ENCODE measurements at regions not wholly inside any gene's neighbourhood (a gene's known extent, or its start where the extent isn't known, plus 50 kb on each side); places are given as distances from the start of the nearest gene placed in this dataset.

- FAIRE-seq, result no peak
- Histone ChIP-seq H2BK120ac (replicated peaks; ENCODE audit: low read depth, low read length) (no peak overlapping the region), H3K23me2 (ENCODE audit: low read depth, low read length) (no peaks in the 10 kb centered on the region), H3K4me1 (replicated peaks in 1 of 4; ENCODE audit: control insufficient read depth in 3 of 4, insufficient read depth in 4 of 4, low read length in 3 of 4) (no peaks in the 10 kb centered on the region), H2BK5ac (ENCODE audit: low read depth, low read length) (no peak overlapping the region), H3K4me2 (ENCODE audit: insufficient read depth in 1 of 2, low read depth in 2 of 2, low read length in 2 of 2) (no peak overlapping the region), H4K20me1 (replicated peaks in 1 of 2; ENCODE audit: control insufficient read depth in 1 of 2, insufficient read depth in 2 of 2, low read length in 2 of 2) (no peaks in the 10 kb centered on the region), H2BK15ac (ENCODE audit: low read length) (no peak overlapping the region), H4K8ac (ENCODE audit: extremely low read depth, insufficient read depth, low read length) (no peak overlapping the region), H3K56ac (replicated peaks; ENCODE audit: insufficient read length, low read depth, low read length) (no peak overlapping the region), H3K9me3 (ENCODE audit: insufficient read depth in 2 of 2, low read depth in 1 of 2, low read length in 1 of 2) (no peaks in the 10 kb centered on the region), H3K14ac (ENCODE audit: insufficient read length) (no peak overlapping the region), H2BK12ac (ENCODE audit: low read depth, low read length) (no peak overlapping the region), H2BK20ac (ENCODE audit: low read length) (no peak overlapping the region), H3K27me3 (replicated peaks in 1 of 4; ENCODE audit: control insufficient read depth in 3 of 4, extremely low read depth in 1 of 4, insufficient read depth in 3 of 4, low read length in 3 of 4) (no peaks in the 10 kb centered on the region), H3K23ac (ENCODE audit: insufficient read length) (no peak overlapping the region), H3K4me3 (ENCODE audit: extremely low read depth in 1 of 4, insufficient read depth in 2 of 4, low read depth in 3 of 4, low read length in 4 of 4) (no peak overlapping the region), H3K9ac (replicated peaks in 1 of 4; ENCODE audit: extremely low read depth in 1 of 4, low read depth in 3 of 4, low read length in 3 of 4) (no peak overlapping the region), H3K27ac (ENCODE audit: low read depth, low read length) (no peak overlapping the region), H3K4ac (replicated peaks; ENCODE audit: insufficient read length, low read depth, low read length) (no peak overlapping the region), H3K79me1 (ENCODE audit: low read depth, low read length) (no peaks in the 10 kb centered on the region), H3K79me2 (ENCODE audit: control insufficient read depth in 1 of 2, insufficient read depth in 2 of 2, low read length in 2 of 2) (no peaks in the 10 kb centered on the region), H3K36me3 (ENCODE audit: control insufficient read depth in 2 of 4, insufficient read depth in 4 of 4, low read length in 3 of 4) (no peaks in the 10 kb centered on the region), H3K18ac (ENCODE audit: extremely low read depth, low read length) (no peak overlapping the region), H4K91ac (replicated peaks; ENCODE audit: insufficient read length, low read length) (no peak overlapping the region), H2AK5ac (ENCODE audit: low read depth, low read length) (no peak overlapping the region), H2AFZ (ENCODE audit: low read length) (no peak overlapping the region), H4K5ac (ENCODE audit: insufficient read length, low read depth, low read length) (no peak overlapping the region)
- 92% methylated on average over 1 of the region's 1 CpG; no CpG with 5 or more reads in 1 of the 2 experiments for WGBS, 2 experiments (ENCODE audit: extremely low coverage in 1 of 2, insufficient coverage in 1 of 2, insufficient read length in 1 of 2, insufficient replicate concordance in 2 of 2, low coverage in 1 of 2, low lambda C conversion rate in 2 of 2, missing lambda C conversion rate in 1 of 2)
- ChIA-PET POLR2A (ENCODE audit: partially characterized antibody) (no interaction called here), CTCF (ENCODE audit: partially characterized antibody) (interaction anchor here (1.0 kb wide), 1 partner anchor 733 kb away, joined by 3 read pairs; no protein-coding TSS in a partner anchor)
- no peak for DNase-seq (ENCODE audit: low read depth in 1 of 2, low spot score in 2 of 2)
- TF ChIP-seq PHF8 (conservative IDR thresholded peaks at IDR 0.05; ENCODE audit: low read depth, low read length), result no peak
- no peak for TF ChIP-seq CHD1 (IDR thresholded peaks at IDR 0.05; ENCODE audit: low read depth, low read length)
- no peak for TF ChIP-seq ATF2 (IDR thresholded peaks at IDR 0.05; ENCODE audit: low read length)
- TF ChIP-seq SP4 (IDR thresholded peaks at IDR 0.05; ENCODE audit: low read length), result no peak
- no peak for TF ChIP-seq TAF1 (IDR thresholded peaks at IDR 0.05; ENCODE audit: low read depth, low read length)
- no peak for TF ChIP-seq SIX5 (IDR thresholded peaks at IDR 0.05; ENCODE audit: low read depth, low read length)
- no peak for TF ChIP-seq ZNF274 (IDR thresholded peaks at IDR 0.05; ENCODE audit: borderline replicate concordance, extremely low read depth, low read length)
- TF ChIP-seq SAP30 (IDR thresholded peaks at IDR 0.05; ENCODE audit: insufficient read depth, insufficient replicate concordance, low read length), result no peak
- TF ChIP-seq JUND (IDR thresholded peaks at IDR 0.05; ENCODE audit: low read length), result no peak
- TF ChIP-seq POLR2AphosphoS5 (IDR thresholded peaks at IDR 0.05; ENCODE audit: low read depth, low read length), result no peak
- no peak for TF ChIP-seq CBX5 (IDR thresholded peaks at IDR 0.05; ENCODE audit: low read depth, low read length)
Observed at GRCh38 chr14:53620890-53621289, 335.7 kb downstream of the BMP4 start.

Data from H1 (cell line).